HEK293T (cell line): ENCODE measurements at regions not wholly inside any gene's neighbourhood (a gene's known extent, or its start where the extent isn't known, plus 50 kb on each side); places are given as distances from the start of the nearest gene placed in this dataset.

Experiments used
- CTCF ChIA-PET: fragments of 350-600 bp; formaldehyde crosslinking; extraction: SDS; loops from one replicate; lab custom pipeline; 2021; ENCODE audit warnings: antibody characterized with exemption, inconsistent platforms; lab: Yijun Ruan, JAX
- POLR2A ChIA-PET: fragments of 350-600 bp; formaldehyde crosslinking; extraction: SDS; loops from one replicate; lab custom pipeline; 2020; ENCODE audit warnings: antibody characterized with exemption, inconsistent platforms; lab: Yijun Ruan, JAX
- DNase-seq: peaks from one replicate; pipeline ENCODE4 v3.0.0; 2012; ENCODE audit warnings: mixed read lengths; ENCODE audit errors: extremely low spot score
- ARNT ChIP-seq: fragments of 450-650 bp; IDR thresholded peaks from 2 replicates; pipeline ENCODE4 v1.6.1; 2017; ENCODE audit warnings: mild to moderate bottlenecking
- BHLHE40 ChIP-seq: fragments of 450-650 bp; IDR thresholded peaks from 2 replicates; pipeline ENCODE4 v1.6.1; 2016; ENCODE audit warnings: mild to moderate bottlenecking, moderate library complexity, borderline replicate concordance
- CTBP1 ChIP-seq: fragments of 450-650 bp; IDR thresholded peaks from 2 replicates; pipeline ENCODE4 v1.6.1; 2016; ENCODE audit warnings: borderline replicate concordance
- ELF4 ChIP-seq: fragments of 450-650 bp; IDR thresholded peaks from 2 replicates; pipeline ENCODE4 v1.6.1; 2017; ENCODE audit warnings: antibody characterized with exemption
- FOXA1 ChIP-seq: fragments of 450-650 bp; IDR thresholded peaks from 2 replicates; pipeline ENCODE4 v1.6.1; 2016; ENCODE audit warnings: mild to moderate bottlenecking
- FOXK2 ChIP-seq: fragments of 450-650 bp; IDR thresholded peaks from 2 replicates; pipeline ENCODE4 v1.6.1; 2016; ENCODE audit warnings: mild to moderate bottlenecking
- FOXM1 ChIP-seq: fragments of 450-650 bp; IDR thresholded peaks from 2 replicates; pipeline ENCODE4 v1.6.1; 2017; ENCODE audit warnings: mild to moderate bottlenecking, borderline replicate concordance
- HDGF ChIP-seq: fragments of 450-650 bp; IDR thresholded peaks from 2 replicates; pipeline ENCODE4 v1.6.1; 2017; ENCODE audit warnings: antibody characterized with exemption, borderline replicate concordance
- L3MBTL2 ChIP-seq: fragments of 450-650 bp; conservative IDR thresholded peaks from 2 replicates; pipeline ENCODE4 v1.6.1; 2016; ENCODE audit warnings: mild to moderate bottlenecking
- LEF1 ChIP-seq: fragments of 450-650 bp; IDR thresholded peaks from 2 replicates; pipeline ENCODE4 v1.6.1; 2017; ENCODE audit warnings: mild to moderate bottlenecking, borderline replicate concordance
- NFRKB ChIP-seq: fragments of 450-650 bp; IDR thresholded peaks from 2 replicates; pipeline ENCODE4 v1.6.1; 2016; ENCODE audit warnings: mild to moderate bottlenecking, moderate library complexity
- PKNOX1 ChIP-seq: fragments of 450-650 bp; IDR thresholded peaks from 2 replicates; pipeline ENCODE4 v1.6.1; 2016
- SP1 ChIP-seq: fragments of 450-650 bp; IDR thresholded peaks from 2 replicates; pipeline ENCODE4 v1.6.1; 2017
- SUZ12 ChIP-seq: fragments of 450-650 bp; IDR thresholded peaks from 2 replicates; pipeline ENCODE4 v1.6.1; 2016; ENCODE audit warnings: mild to moderate bottlenecking
- TARDBP ChIP-seq: fragments of 450-650 bp; IDR thresholded peaks from 2 replicates; pipeline ENCODE4 v1.6.1; 2016
- ZNF384 ChIP-seq: fragments of 450-650 bp; IDR thresholded peaks from 2 replicates; pipeline ENCODE4 v1.6.1; 2016

- CTCF ChIA-PET: no interaction called here
- no peak for DNase-seq
- no peak for TF ChIP-seq PKNOX1
- no peak for TF ChIP-seq LEF1
- no peak for TF ChIP-seq HDGF
- no peak for TF ChIP-seq BHLHE40
- TF ChIP-seq FOXK2: no peak
- TF ChIP-seq TARDBP: no peak
- no peak for TF ChIP-seq NFRKB
- TF ChIP-seq FOXA1: no peak
- no peak for TF ChIP-seq CTBP1
- TF ChIP-seq ARNT: no peak
- POLR2A ChIA-PET: no interaction called here
Measured at GRCh38 chr10:88161070-88161469, 297.6 kb downstream of the PTEN start.

GRCh38 chr10:88161756-88162155 is 298.3 kb downstream of the PTEN start:
- CTCF ChIA-PET: no interaction called here
- POLR2A ChIA-PET: no interaction called here
- no peak for TF ChIP-seq SP1
- TF ChIP-seq NFRKB: no peak
- no peak for TF ChIP-seq BHLHE40
- no peak for TF ChIP-seq FOXA1
- no peak for TF ChIP-seq ARNT
- TF ChIP-seq ZNF384: no peak
- TF ChIP-seq L3MBTL2: no peak
- no peak for TF ChIP-seq FOXK2
- TF ChIP-seq TARDBP: no peak
- no peak for TF ChIP-seq ELF4
- no peak for TF ChIP-seq PKNOX1
- TF ChIP-seq SUZ12: no peak
- TF ChIP-seq FOXM1: no peak
- TF ChIP-seq LEF1: no peak
- no peak for TF ChIP-seq HDGF
- no peak for TF ChIP-seq CTBP1
- no peak for DNase-seq

GRCh38 chr10:88162852-88163251 is 299.4 kb downstream of the PTEN start:
- CTCF ChIA-PET: no interaction called here
- DNase-seq: no peak
- TF ChIP-seq ARNT (no peak), ZNF384 (no peak), CTBP1 (no peak), NFRKB (no peak), BHLHE40 (no peak), ELF4 (no peak), HDGF (no peak), SUZ12 (no peak), SP1 (no peak), L3MBTL2 (no peak)
- POLR2A ChIA-PET: no interaction called here

- CTCF ChIA-PET: no interaction called here
Measured at GRCh38 chr10:88163572-88163971, 300.1 kb downstream of the PTEN start.

GRCh38 chr10:88164471-88164870 is 301.0 kb downstream of the PTEN start:
- POLR2A ChIA-PET: no interaction called here
- no peak for TF ChIP-seq FOXK2
- no peak for TF ChIP-seq TARDBP
- TF ChIP-seq FOXM1: no peak
- TF ChIP-seq CTBP1: no peak
- no peak for TF ChIP-seq BHLHE40
- no peak for TF ChIP-seq HDGF
- no peak for TF ChIP-seq NFRKB
- no peak for TF ChIP-seq ZNF384
- no peak for TF ChIP-seq L3MBTL2
- no peak for TF ChIP-seq PKNOX1
- no peak for TF ChIP-seq FOXA1
- TF ChIP-seq LEF1: no peak
- no peak for TF ChIP-seq ELF4
- no peak for TF ChIP-seq ARNT
- TF ChIP-seq SP1: no peak
- no peak for DNase-seq
- CTCF ChIA-PET: no interaction called here

More at GRCh38 chr10:88163572-88163971, 300.1 kb downstream of the PTEN start:
- TF ChIP-seq TARDBP (no peak), ZNF384 (no peak), PKNOX1 (no peak), FOXM1 (no peak), CTBP1 (no peak), SUZ12 (no peak), ARNT (no peak), FOXA1 (no peak), FOXK2 (no peak), ELF4 (no peak), HDGF (no peak), L3MBTL2 (no peak), BHLHE40 (no peak), LEF1 (no peak), SP1 (no peak), NFRKB (no peak)
- POLR2A ChIA-PET: no interaction called here
- no peak for DNase-seq
